Vagina (tissue), 2 donors: ENCODE measurements at regions not wholly inside any gene's neighbourhood (a gene's known extent, or its start where the extent isn't known, plus 50 kb on each side); places are given as distances from the start of the nearest gene placed in this dataset.
A peak's percentile ranks its signal among the peaks of the same experiment; 100 is the strongest.
"Not testable (repeated sequence)": the region's sequence is repeated elsewhere in the genome, so short reads cannot be mapped to it uniquely, and the experiment has no call there.

Experiments used
- DNase-seq, 2 donors: peaks; one replicate each; pipeline ENCODE4 v3.0.0-alpha.2; 2017; ENCODE audit errors: extremely low spot score in 2 of 2
- H3K27ac ChIP-seq: fragments of 200-600 bp; sonication (generic); one replicate; pipeline ENCODE4 v1.5.1; 2019
- H3K27me3 ChIP-seq: fragments of 200-600 bp; sonication (generic); one replicate; pipeline ENCODE4 v1.5.1; 2019
- H3K36me3 ChIP-seq, 2 donors: fragments of 200-600 bp; sonication (generic); one replicate each; pipeline ENCODE4 v1.5.1; 2017 to 2019
- H3K4me1 ChIP-seq: fragments of 200-600 bp; sonication (generic); one replicate; pipeline ENCODE4 v1.5.1; 2019
- H3K4me3 ChIP-seq, 2 donors: fragments of 200-600 bp; sonication (generic); 1 replicate in 1 of 2; 2 replicates in 1 of 2; pipeline ENCODE4 v1.5.1; 2016 to 2019
- H3K9me3 ChIP-seq: fragments of 200-600 bp; sonication (generic); one replicate; pipeline ENCODE4 v1.5.1; 2019
- POLR2A ChIP-seq, 2 donors: fragments of 450-650 bp; IDR thresholded peaks; one replicate each; pipeline ENCODE4 v1.6.1; 2017; ENCODE audit warnings: antibody characterized with exemption in 2 of 2, mild to moderate bottlenecking in 2 of 2, moderate library complexity in 2 of 2
- POLR2AphosphoS5 ChIP-seq, 2 donors: sonication (generic); formaldehyde crosslinking; IDR thresholded peaks; one replicate each; pipeline ENCODE4 v1.9.0; 2017; ENCODE audit warnings: antibody characterized with exemption in 2 of 2, mild to moderate bottlenecking in 2 of 2, low read depth in 1 of 2; ENCODE audit not compliant: insufficient read depth in 1 of 2
- intact Hi-C: fragments of 100-400 bp; cut with DNase I; formaldehyde crosslinking; loops from one replicate; pipeline ENCODE4 v1.15.1; 2023
- TF ChIP-seq, protein P1 (sequence below), 3 experiments: fragments of 450-650 bp in 2 of 3; fragments of 200-600 bp in 1 of 3; sonication (generic) in 1 of 3; IDR thresholded peaks; one replicate each; pipeline ENCODE4 v1.5.1; 2017 to 2019; ENCODE audit warnings: antibody characterized with exemption in 3 of 3, mild to moderate bottlenecking in 2 of 3, moderate library complexity in 2 of 3

DNA sequence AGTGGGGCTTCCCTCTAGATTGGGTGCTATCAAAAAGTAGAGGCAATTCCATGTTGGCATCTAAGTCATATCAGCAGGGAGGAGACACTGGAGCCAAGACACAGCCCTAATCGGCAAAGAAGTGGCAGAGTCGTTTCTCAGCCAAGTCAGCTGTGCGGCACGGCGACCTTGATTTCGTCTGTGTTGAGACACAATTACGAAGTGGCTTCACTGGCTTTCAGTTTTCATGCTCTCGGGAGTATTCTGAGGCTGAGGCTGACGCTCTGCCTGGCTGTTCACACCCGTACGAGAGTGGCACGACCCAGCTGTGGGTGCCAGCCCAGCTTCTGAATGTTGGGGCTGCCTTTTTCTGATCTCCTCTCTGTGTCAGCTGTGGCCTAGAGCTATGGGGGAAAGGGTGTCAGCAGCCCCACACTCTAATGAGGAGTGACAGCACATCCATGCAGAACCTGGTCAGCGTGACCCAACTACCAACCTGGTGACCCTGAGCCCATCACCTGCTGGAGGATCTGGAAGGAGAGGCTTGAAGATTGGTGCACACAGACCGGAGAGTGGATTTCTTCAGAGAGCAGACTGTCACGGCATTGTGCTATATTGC, 105.7 kb upstream of the TMEM45B start:
- H3K27ac ChIP-seq, result no peak overlapping the region
- intact Hi-C loops, result no loop called here
- no peak for DNase-seq
- TF ChIP-seq POLR2AphosphoS5 (IDR thresholded peaks at IDR 0.05; ENCODE audit: insufficient read depth in 1 of 2, low read depth in 1 of 2) (no peak), POLR2A (IDR thresholded peaks at IDR 0.05) (no peak)
- TF ChIP-seq, protein P1, sequence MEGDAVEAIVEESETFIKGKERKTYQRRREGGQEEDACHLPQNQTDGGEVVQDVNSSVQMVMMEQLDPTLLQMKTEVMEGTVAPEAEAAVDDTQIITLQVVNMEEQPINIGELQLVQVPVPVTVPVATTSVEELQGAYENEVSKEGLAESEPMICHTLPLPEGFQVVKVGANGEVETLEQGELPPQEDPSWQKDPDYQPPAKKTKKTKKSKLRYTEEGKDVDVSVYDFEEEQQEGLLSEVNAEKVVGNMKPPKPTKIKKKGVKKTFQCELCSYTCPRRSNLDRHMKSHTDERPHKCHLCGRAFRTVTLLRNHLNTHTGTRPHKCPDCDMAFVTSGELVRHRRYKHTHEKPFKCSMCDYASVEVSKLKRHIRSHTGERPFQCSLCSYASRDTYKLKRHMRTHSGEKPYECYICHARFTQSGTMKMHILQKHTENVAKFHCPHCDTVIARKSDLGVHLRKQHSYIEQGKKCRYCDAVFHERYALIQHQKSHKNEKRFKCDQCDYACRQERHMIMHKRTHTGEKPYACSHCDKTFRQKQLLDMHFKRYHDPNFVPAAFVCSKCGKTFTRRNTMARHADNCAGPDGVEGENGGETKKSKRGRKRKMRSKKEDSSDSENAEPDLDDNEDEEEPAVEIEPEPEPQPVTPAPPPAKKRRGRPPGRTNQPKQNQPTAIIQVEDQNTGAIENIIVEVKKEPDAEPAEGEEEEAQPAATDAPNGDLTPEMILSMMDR (IDR thresholded peaks at IDR 0.05), result no peak
- no peaks in the 10 kb centered on the region for H3K9me3 ChIP-seq
- no peaks in the 10 kb centered on the region for H3K27me3 ChIP-seq
- H3K36me3 ChIP-seq, result no peaks in the 10 kb centered on the region
- no peaks in the 10 kb centered on the region for H3K4me1 ChIP-seq
- no peak overlapping the region for H3K4me3 ChIP-seq

DNA sequence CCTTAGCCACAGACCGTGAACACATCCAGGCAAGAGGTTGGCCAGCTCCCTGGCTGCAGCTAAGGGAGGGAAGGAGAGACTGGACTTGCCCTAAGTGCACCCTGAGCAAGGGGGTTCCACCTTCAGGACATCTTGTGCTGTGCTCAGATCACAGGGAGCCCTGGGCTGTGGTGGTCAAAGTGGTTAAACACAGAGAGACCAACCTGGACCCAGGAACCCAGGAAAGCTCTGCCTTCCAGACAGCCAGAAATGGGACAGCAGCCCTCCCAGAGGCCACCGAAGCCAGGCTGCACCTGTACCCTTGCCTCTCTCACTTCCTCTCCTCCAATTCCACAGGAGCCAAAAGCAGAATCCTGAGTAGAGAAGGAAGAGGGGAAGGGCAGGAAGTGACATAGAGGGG, 105.2 kb upstream of the TMEM45B start:
- DNase-seq, result no peak
- TF ChIP-seq POLR2AphosphoS5 (IDR thresholded peaks at IDR 0.05; ENCODE audit: insufficient read depth in 1 of 2, low read depth in 1 of 2), result no peak
- no peak for TF ChIP-seq POLR2A (IDR thresholded peaks at IDR 0.05)
- TF ChIP-seq, protein P1 (IDR thresholded peaks at IDR 0.05), result no peak
- Histone ChIP-seq H3K4me3 (no peak overlapping the region), H3K27ac (no peak overlapping the region), H3K27me3 (no peaks in the 10 kb centered on the region), H3K36me3 (no peaks in the 10 kb centered on the region), H3K4me1 (no peaks in the 10 kb centered on the region), H3K9me3 (no peaks in the 10 kb centered on the region)
- intact Hi-C loops, result no loop called here

DNA sequence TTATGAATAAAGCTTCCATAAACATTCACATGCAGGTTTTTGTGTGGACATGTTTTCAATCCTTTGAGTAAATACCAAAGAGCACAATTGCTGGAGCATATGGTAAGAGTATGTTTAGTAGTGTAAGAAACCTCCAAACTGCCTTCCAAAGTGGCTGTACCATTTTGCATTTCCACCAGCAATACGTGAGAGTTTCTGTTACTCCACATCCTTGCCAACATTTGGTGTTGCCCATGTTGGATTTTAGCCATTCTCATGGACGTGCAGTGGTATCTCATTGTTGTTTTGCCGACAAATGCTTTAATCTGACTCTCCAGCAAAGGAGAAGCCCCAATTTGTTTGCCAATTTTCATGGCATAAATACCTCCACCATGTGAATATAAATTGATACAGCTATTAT, 103.9 kb upstream of the TMEM45B start:
- intact Hi-C loops, result no loop called here
- no peaks in the 10 kb centered on the region for H3K9me3 ChIP-seq

DNA sequence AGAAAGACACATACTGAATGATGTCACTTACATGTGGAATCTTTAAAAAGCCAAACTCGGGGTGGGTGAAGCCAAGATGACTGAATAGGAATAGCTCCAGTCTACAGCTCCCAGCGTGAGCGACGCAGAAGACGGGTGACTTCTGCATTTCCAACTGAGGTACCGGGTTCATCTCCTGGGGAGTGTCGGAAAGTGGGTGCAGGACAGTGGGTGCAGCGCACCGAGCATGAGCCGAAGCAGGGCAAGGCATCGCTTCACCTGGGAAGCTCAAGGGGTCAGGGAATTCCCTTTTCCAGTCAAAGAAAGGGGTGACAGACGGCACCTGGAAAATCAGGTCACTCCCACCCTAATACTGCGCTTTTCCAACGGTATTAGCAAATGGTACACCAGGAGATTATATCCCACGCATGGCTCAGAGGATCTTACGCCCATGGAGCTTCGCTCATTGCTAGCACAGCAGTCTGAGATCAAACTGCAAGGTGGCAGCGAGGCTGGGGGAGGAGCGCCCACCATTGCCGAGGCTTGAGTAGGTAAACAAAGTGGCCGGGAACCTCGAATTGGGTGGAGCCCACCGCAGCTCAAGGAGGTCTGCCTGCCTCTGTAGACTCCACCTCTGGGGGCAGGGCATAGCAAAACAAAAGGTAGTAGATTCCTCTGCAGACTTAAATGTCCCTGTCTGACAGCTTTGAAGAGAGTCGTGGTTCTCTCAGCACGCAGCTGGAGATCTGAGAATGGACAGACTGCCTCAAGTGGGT, 103.0 kb upstream of the TMEM45B start:
- not testable (repeated sequence) for H3K27ac ChIP-seq

More for the DNA sequence above, 103.9 kb upstream of the TMEM45B start:
- no peak for DNase-seq
- TF ChIP-seq POLR2AphosphoS5 (IDR thresholded peaks at IDR 0.05; ENCODE audit: insufficient read depth in 1 of 2, low read depth in 1 of 2), result no peak
- TF ChIP-seq POLR2A (IDR thresholded peaks at IDR 0.05), result no peak
- TF ChIP-seq, protein P1 (IDR thresholded peaks at IDR 0.05), result no peak
- H3K27ac ChIP-seq, result no peak overlapping the region
- H3K4me3 ChIP-seq, result no peak overlapping the region
- no peaks in the 10 kb centered on the region for H3K27me3 ChIP-seq
- H3K36me3 ChIP-seq, result no peaks in the 10 kb centered on the region
- no peaks in the 10 kb centered on the region for H3K4me1 ChIP-seq

DNA sequence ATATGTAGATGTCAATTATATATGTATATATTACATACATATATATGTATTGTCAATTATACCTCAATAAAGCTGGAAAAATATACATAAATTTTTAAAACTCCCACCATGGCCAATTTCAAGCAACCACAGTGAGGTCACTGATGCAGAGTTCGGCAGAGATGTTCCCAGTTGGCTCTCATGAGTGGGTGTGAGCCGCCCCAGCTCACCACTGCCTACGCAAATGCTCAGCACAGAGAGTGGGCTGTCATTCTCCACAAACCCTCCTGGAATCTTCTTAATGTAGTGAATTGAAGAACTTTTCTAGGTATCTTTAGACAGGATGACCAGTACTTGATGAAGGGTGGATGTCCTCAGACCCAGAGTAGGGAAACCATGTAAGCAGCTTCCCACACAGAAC, 96.6 kb upstream of the TMEM45B start:
- no peaks in the 10 kb centered on the region for H3K36me3 ChIP-seq
- H3K27me3 ChIP-seq, result no peaks in the 10 kb centered on the region
- H3K9me3 ChIP-seq, result no peaks in the 10 kb centered on the region
- no peak overlapping the region for H3K27ac ChIP-seq
- TF ChIP-seq POLR2A (IDR thresholded peaks at IDR 0.05), result no peak
- TF ChIP-seq POLR2AphosphoS5 (IDR thresholded peaks at IDR 0.05; ENCODE audit: insufficient read depth in 1 of 2, low read depth in 1 of 2), result no peak
- TF ChIP-seq, protein P1 (IDR thresholded peaks at IDR 0.05), result no peak
- no peak for DNase-seq
- intact Hi-C loops, result no loop called here
- no peaks in the 10 kb centered on the region for H3K4me1 ChIP-seq
- no peak overlapping the region for H3K4me3 ChIP-seq

More for the DNA sequence above, 103.0 kb upstream of the TMEM45B start:
- H3K27me3 ChIP-seq, H3K36me3 ChIP-seq, H3K4me1 ChIP-seq, intact Hi-C loops, H3K4me3 ChIP-seq, H3K9me3 ChIP-seq: not testable (repeated sequence)
- DNase-seq, result peak in 1 of 2 donors; percentile 46
